Erythroblast (primary cell): ENCODE measurements at regions not wholly inside any gene's neighbourhood (a gene's known extent, or its start where the extent isn't known, plus 50 kb on each side); places are given as distances from the start of the nearest gene placed in this dataset.
"Not testable (repeated sequence)": the region's sequence is repeated elsewhere in the genome, so short reads cannot be mapped to it uniquely, and the experiment has no call there.

ENCODE experiments used
- DNase-seq, 2 experiments: peaks; one replicate each; lab custom pipeline; 2025; lab: John Stamatoyannopoulos, UW
- GATA1 ChIP-seq: IDR thresholded peaks from 2 replicates; pipeline ENCODE4 v1.6.1; 2011; ENCODE audit warnings: low read depth, mild to moderate bottlenecking, control low read depth, low read length, moderate library complexity
- POLR2A ChIP-seq: IDR thresholded peaks from 2 replicates; pipeline ENCODE4 v1.6.1; 2011; ENCODE audit warnings: mild to moderate bottlenecking, low read length

DNA sequence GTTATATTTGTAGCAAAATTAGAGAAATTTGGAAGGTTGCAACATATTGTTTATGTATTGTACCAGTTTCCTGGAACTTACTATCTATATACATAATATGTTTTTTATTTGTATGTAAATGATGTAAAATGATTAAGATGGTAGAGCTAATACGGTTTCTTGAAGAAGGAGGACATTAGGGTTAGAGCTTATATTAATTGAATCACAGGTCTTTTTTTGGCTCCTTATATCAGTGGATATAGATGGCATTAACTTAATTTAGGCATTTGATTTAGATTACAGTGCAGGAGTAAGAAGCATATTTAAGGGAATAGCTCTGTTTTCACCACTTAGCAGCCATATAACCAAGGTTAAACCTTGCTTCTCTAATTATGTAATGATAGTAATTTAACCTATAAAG lies 357.7 kb downstream of the USP25 start:
- TF ChIP-seq GATA1: no peak
- no peak for TF ChIP-seq POLR2A
- DNase-seq: no peak

GRCh38 chr21:16088056-16088455 lies 358.3 kb downstream of the USP25 start:
- no peak for TF ChIP-seq POLR2A
- no peak for TF ChIP-seq GATA1
- DNase-seq: no peak

GRCh38 chr21:16095005-16095404 lies 365.2 kb downstream of the USP25 start:
- no peak for DNase-seq
- no peak for TF ChIP-seq POLR2A
- TF ChIP-seq GATA1: no peak

DNA sequence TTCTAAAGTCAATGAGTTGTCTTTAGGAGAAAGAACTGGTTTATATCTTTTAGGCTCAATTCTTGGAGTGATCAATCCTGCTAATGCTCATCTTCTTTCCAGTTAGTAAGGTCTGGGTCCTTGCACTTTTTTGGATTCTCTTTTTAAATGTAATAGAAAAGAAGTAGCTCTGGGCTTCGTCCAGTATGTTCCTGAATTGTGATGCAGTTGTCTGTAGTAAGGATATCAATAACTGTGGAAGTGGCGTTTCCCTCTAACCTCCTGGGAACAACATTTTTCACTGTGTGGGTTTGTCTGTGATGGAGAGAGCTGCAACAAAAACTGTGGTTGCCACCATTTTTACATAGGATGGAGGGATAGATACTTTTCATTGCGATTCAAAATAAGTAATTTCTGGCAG lies 367.2 kb downstream of the USP25 start:
- no peak for TF ChIP-seq POLR2A

DNA sequence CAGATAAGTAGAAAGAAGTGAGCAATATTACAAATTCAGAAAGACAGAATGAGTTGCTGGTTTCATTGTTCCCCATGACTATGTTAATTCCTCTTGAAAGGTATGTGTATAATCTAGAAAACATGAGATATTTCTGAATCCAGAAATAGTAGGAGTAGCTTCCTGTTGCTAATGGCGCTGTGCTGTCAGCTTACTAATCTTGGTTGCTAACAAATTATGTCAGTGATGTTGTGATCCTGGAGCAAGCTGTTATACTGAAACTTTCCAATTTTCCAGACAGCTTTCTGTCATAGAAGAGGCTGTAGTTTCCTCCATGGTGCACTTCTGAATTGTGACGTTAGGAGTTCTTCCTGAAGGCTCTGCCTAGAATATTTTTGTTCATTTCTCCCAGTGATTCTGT lies 372.3 kb downstream of the USP25 start:
- DNase-seq: no peak
- TF ChIP-seq GATA1: no peak
- no peak for TF ChIP-seq POLR2A

More for the DNA sequence above, 367.2 kb downstream of the USP25 start:
- no peak for DNase-seq

GRCh38 chr21:16108561-16109075 lies 378.8 kb downstream of the USP25 start:
- no peak for DNase-seq
- no peak for TF ChIP-seq POLR2A
- TF ChIP-seq GATA1: no peak

DNA sequence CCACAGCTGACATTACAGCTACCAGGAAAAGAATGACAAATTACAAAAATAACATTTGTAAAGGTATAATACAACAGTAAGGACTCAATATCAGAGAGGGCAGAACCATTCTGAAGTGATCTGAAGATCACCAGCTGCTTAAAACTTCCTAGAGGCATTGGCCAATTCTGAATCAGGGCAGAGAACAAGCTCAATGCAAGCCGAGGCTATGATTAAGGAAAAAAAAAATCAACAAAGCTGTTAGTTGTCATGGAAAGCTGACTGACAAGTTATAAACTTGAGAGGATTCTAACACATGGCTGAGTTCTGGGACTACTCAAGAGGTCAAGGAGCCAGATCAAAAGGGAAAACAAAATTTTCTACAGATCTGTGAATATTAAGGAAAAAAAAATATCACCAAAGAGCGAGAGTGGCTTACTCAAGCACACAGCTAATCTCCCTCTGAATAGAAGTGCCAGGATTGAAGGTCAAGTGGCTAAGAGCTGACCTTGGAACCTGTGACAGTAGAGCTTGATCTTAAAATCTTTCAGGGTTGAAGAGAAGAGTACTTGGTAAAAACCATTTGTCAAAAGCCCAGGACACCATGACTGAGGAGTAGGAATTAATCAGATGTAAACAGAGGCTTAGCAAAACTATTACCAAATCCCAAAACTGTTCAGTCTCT lies 383.4 kb downstream of the USP25 start:
- no peak for TF ChIP-seq POLR2A
- no peak for TF ChIP-seq GATA1
- DNase-seq: no peak

- TF ChIP-seq POLR2A (no peak), GATA1 (no peak)
- no peak for DNase-seq
Observed at GRCh38 chr21:16115461-16115860, 385.7 kb downstream of the USP25 start.

DNA sequence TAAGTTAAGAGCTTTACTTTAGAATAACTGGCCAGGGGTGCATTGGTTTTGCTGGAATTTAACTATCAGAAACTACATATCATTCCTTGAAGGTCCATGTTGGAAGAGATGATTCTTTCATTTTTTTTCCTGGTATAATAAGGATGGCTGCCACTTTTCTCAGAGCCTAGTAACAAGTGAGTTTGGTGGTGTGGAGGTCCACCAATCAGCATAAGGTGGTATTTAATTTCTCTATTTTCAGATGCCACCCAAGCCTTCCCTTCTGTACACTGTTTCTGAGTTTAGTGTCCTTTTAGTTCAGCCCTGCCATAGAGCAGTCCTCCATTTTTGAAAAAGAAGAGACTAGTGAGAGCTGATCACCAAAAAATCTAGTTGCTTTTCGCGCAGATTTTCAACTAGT lies 386.3 kb downstream of the USP25 start:
- no peak for DNase-seq
- TF ChIP-seq GATA1 (no peak), POLR2A (no peak)

DNA sequence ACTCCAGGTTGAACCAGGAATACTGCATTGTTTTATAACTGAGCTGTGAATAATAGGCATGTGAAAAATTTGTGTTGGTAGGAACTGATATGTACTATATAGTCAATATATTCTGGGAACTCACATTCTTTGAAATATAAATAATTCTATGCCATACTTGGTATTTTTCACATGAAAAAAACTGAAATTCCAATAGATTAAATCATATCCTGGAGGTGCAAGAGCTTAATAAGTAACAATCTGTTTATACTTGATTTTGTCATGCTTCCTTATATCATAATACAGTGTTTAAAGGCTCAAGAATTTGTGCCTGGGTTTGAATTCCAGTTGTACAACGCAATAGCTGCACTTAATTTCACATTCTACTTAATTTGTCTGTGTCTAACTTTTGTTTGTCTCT lies 387.0 kb downstream of the USP25 start:
- TF ChIP-seq POLR2A: no peak
- no peak for TF ChIP-seq GATA1

DNA sequence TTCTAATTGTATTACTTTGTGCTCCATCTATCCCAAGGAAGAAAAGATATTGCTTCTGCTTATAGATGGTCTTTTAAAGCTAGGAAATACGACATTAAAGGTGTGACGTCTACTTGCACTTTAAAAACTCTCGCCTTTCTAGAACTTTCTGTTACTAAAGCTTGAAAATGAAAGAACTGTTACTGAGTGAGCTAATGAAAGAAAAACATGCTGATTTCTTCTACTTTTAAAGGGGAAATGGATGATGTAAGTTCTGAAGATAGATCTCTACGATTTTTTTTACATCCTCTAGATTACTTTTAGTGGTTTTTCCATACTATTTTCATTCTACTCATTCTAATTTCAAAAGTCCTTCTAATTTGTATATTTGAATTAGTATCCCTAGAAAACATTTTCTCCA lies 387.5 kb downstream of the USP25 start:
- no peak for DNase-seq
- no peak for TF ChIP-seq POLR2A
- no peak for TF ChIP-seq GATA1

More for the DNA sequence above, 387.0 kb downstream of the USP25 start:
- no peak for DNase-seq

DNA sequence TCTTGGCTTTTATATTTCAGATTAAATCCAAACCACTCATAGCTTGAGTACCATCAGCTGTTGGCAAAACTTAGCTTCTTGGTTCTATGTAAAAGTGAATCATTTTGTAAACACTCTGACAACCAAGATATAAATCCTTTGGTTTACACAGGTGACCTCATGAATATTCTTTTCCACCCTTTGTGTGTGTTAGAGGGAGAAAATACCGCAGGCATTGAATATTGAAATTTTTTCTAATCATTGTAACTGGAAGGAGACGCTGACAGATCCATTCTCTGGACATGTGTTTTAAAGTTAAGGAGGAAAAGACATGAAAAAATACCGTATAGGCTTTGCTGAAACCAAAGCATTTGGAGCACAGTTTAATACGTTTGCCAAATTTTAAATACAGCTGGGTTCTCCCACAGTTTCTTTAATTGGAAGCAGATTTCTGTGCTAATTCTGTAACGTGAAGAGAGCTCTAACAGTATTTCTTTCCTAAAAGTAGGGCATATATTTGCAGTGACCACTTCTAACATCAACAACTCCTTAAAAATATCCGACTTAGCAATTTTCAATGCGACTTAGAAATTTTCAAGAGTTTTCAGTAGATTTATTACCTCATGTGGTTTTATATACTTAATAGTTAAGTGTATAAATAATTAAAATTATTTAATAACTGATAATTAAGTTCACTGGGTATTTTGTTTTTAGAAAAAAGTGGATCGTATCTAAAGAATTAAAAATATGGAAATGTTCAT lies 388.2 kb downstream of the USP25 start:
- TF ChIP-seq GATA1 (no peak), POLR2A (no peak)
- no peak for DNase-seq

- TF ChIP-seq GATA1 (no peak), POLR2A (no peak)
- no peak for DNase-seq
Observed at GRCh38 chr21:16124378-16125138, 394.8 kb downstream of the USP25 start.

DNA sequence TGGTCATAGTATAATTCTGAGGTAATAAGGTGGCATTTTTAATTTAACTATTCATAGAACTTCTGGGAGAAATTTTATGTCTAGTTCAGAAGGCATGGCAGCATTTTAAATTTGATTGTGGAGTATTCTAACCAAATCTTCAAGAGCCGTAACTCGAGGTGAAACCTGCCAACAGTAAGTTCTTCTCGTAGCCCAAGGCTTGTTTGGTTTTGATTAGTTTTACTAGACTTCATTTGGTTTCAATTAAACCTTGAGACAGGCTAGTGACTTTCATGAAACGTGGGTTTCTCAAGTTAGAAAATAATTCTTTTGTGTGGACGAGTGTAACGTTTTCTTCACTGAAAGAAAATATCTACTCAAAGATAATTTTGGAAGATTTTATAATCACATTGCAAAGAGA lies 395.5 kb downstream of the USP25 start:
- DNase-seq: no peak
- no peak for TF ChIP-seq GATA1
- no peak for TF ChIP-seq POLR2A

DNA sequence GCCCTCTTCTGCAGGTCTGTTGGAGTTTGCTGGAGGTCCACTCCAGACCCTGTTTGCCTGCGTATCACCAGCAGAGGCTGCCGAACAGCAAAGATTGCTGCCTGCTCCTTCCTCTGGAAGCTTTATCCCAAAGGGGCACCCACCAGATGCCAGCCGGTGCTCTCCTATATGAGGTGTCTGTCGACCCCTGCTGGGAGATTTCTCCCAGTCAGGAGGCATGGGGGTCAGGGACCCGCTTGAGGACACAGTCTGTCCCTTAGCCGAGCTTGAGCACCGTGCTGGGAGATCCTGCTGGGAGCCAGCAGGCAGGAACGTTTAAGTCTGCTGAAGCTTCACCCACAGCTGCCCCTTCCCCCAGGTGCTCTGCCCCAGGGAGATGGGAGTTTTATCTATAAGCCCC lies 402.7 kb downstream of the USP25 start:
- DNase-seq: not testable (repeated sequence)
